ENCODE measurements at regions not wholly inside any gene's neighbourhood (a gene's known extent, or its start where the extent isn't known, plus 50 kb on each side); places are given as distances from the start of the nearest gene placed in this dataset.

GRCh38 chr3:26460985-26461384 lies 161.6 kb upstream of the LRRC3B start:
- no peak overlapping the region for H3K4me2 ChIP-seq (ENCODE audit: low read length)
- H3K9me2 ChIP-seq (ENCODE audit: insufficient read depth, low read length) = no peaks in the 10 kb centered on the region
- H3K9ac ChIP-seq (ENCODE audit: low read length) = no peak overlapping the region
- H3K36me3 ChIP-seq (ENCODE audit: insufficient read depth, low read length) = no peaks in the 10 kb centered on the region
- H3K79me2 ChIP-seq (replicated peaks; ENCODE audit: insufficient read depth, low read length) = no peaks in the 10 kb centered on the region
- H3K27ac ChIP-seq (ENCODE audit: low read length) = no peak overlapping the region
- H3K4me3 ChIP-seq (ENCODE audit: low read length) = no peak overlapping the region
- H4K20me1 ChIP-seq (ENCODE audit: insufficient read depth) = no peaks in the 10 kb centered on the region
- TF ChIP-seq POLR2AphosphoS5 (IDR thresholded peaks at IDR 0.05) (no peak), TAF1 (IDR thresholded peaks at IDR 0.05; ENCODE audit: low read depth) (no peak), EP300 (conservative IDR thresholded peaks at IDR 0.05; ENCODE audit: poor library complexity, severe bottlenecking) (no peak), SMC3 (conservative IDR thresholded peaks at IDR 0.05; ENCODE audit: poor library complexity) (no peak), MXI1 (conservative IDR thresholded peaks at IDR 0.05; ENCODE audit: poor library complexity, severe bottlenecking) (no peak), REST (IDR thresholded peaks at IDR 0.05; ENCODE audit: borderline replicate concordance) (no peak), RAD21 (conservative IDR thresholded peaks at IDR 0.05) (no peak), EZH2 (IDR thresholded peaks at IDR 0.05; ENCODE audit: borderline replicate concordance, insufficient read depth, low read length, poor library complexity, severe bottlenecking) (no peak), CTCF (IDR thresholded peaks at IDR 0.05; ENCODE audit: poor library complexity, severe bottlenecking) (no peak)
- H3K27me3 ChIP-seq (ENCODE audit: insufficient read depth, low read depth, low read length) = no peaks in the 10 kb centered on the region
- no peak overlapping the region for H2AFZ ChIP-seq (ENCODE audit: low read depth, low read length)
- H3F3A ChIP-seq (ENCODE audit: insufficient read depth, low read length, poor library complexity, severe bottlenecking) = no peaks in the 10 kb centered on the region
- H3K9me3 ChIP-seq (ENCODE audit: low read length) = peaks cover 3% of the 10 kb centered on the region

- Histone ChIP-seq H3K9me2 (ENCODE audit: insufficient read depth, low read length) (no peaks in the 10 kb centered on the region), H3K9me3 (ENCODE audit: low read length) (no peaks in the 10 kb centered on the region), H3K36me3 (ENCODE audit: insufficient read depth, low read length) (no peaks in the 10 kb centered on the region), H3K4me2 (ENCODE audit: low read length) (no peak overlapping the region), H3F3A (ENCODE audit: insufficient read depth, low read length, poor library complexity, severe bottlenecking) (no peaks in the 10 kb centered on the region), H3K9ac (ENCODE audit: low read length) (no peak overlapping the region), H3K27me3 (ENCODE audit: insufficient read depth, low read depth, low read length) (no peaks in the 10 kb centered on the region), H2AFZ (ENCODE audit: low read depth, low read length) (no peak overlapping the region), H3K4me3 (ENCODE audit: low read length) (no peak overlapping the region), H4K20me1 (ENCODE audit: insufficient read depth) (no peaks in the 10 kb centered on the region), H3K79me2 (replicated peaks; ENCODE audit: insufficient read depth, low read length) (no peaks in the 10 kb centered on the region), H3K27ac (ENCODE audit: low read length) (no peak overlapping the region)
- TF ChIP-seq EZH2 (IDR thresholded peaks at IDR 0.05; ENCODE audit: borderline replicate concordance, insufficient read depth, low read length, poor library complexity, severe bottlenecking) = no peak
- TF ChIP-seq RAD21 (conservative IDR thresholded peaks at IDR 0.05) = no peak
- TF ChIP-seq EP300 (conservative IDR thresholded peaks at IDR 0.05; ENCODE audit: poor library complexity, severe bottlenecking) = no peak
- TF ChIP-seq MXI1 (conservative IDR thresholded peaks at IDR 0.05; ENCODE audit: poor library complexity, severe bottlenecking) = no peak
- no peak for TF ChIP-seq TAF1 (IDR thresholded peaks at IDR 0.05; ENCODE audit: low read depth)
- no peak for TF ChIP-seq POLR2AphosphoS5 (IDR thresholded peaks at IDR 0.05)
Measured at GRCh38 chr3:26472345-26472744, 150.2 kb upstream of the LRRC3B start.

All from neural cell (in vitro differentiated cells).